ENCODE measurements at regions not wholly inside any gene's neighbourhood (a gene's known extent, or its start where the extent isn't known, plus 50 kb on each side); places are given as distances from the start of the nearest gene placed in this dataset.

- intact Hi-C loops (cut with micrococcal nuclease; ENCODE audit: unreplicated experiment) = no loop called here
- Histone ChIP-seq H3K9me3 (ENCODE audit: control insufficient read depth, insufficient read depth, low read depth, low read length) (no peaks in the 10 kb centered on the region), H3K4me3 (ENCODE audit: low read depth in 2 of 2, low read length in 2 of 2) (no peak overlapping the region), H3K4me1 (ENCODE audit: control insufficient read depth, insufficient read depth, low read length) (no peaks in the 10 kb centered on the region), H3K27me3 (ENCODE audit: control insufficient read depth, insufficient read depth, low read length) (no peaks in the 10 kb centered on the region), H3K27ac (ENCODE audit: low read length) (no peak overlapping the region), H3K36me3 (ENCODE audit: control insufficient read depth, insufficient read depth, low read length) (no peaks in the 10 kb centered on the region)
- ATAC-seq (no peak), DNase-seq (ENCODE audit: low read depth, low spot score) (no peak)
- TF ChIP-seq REST (IDR thresholded peaks at IDR 0.05; ENCODE audit: insufficient read depth in 1 of 2, low read depth in 2 of 2, low read length in 1 of 2) = no peak
- no peak for TF ChIP-seq TCF7L2 (IDR thresholded peaks at IDR 0.05; ENCODE audit: low read depth, low read length)
- TF ChIP-seq SIN3A (IDR thresholded peaks at IDR 0.05; ENCODE audit: borderline replicate concordance, insufficient read depth, low read depth, low read length) = no peak
- TF ChIP-seq CTCF (IDR thresholded peaks at IDR 0.05) = no peak
- no peak for TF ChIP-seq POLR2AphosphoS5 (IDR thresholded peaks at IDR 0.05; ENCODE audit: low read depth, low read length)
- in situ Hi-C loops (cut with HindIII; ENCODE audit: low pct_unique_long_range_greater_than_20kb, low sequenced_read_pairs) = no loop called here
- no TSS peak for BruUV-seq (replicated peaks)
- CTCF ChIA-PET = no interaction called here
- POLR2A ChIA-PET = no interaction called here
These were observed 492.0 kb upstream of the KIF2B start for GRCh38 chr17:53330756-53331155.

GRCh38 chr17:53321651-53322050 lies 501.1 kb upstream of the KIF2B start:
- in situ Hi-C loops (cut with HindIII; ENCODE audit: low pct_unique_long_range_greater_than_20kb, low sequenced_read_pairs) = no loop called here

More at GRCh38 chr17:53321651-53322050, 501.1 kb upstream of the KIF2B start:
- H3K4me3 ChIP-seq (ENCODE audit: low read depth in 2 of 2, low read length in 2 of 2) = no peak overlapping the region
- ChIA-PET CTCF (no interaction called here), POLR2A (no interaction called here)
- no peaks in the 10 kb centered on the region for H3K27me3 ChIP-seq (ENCODE audit: control insufficient read depth, insufficient read depth, low read length)
- H3K9me3 ChIP-seq (ENCODE audit: control insufficient read depth, insufficient read depth, low read depth, low read length) = peaks cover 7% of the 10 kb centered on the region; the same call in 1 of the 2 replicates
- no peak overlapping the region for H3K27ac ChIP-seq (ENCODE audit: low read length)
- ATAC-seq (no peak), DNase-seq (ENCODE audit: low read depth, low spot score) (no peak)
- intact Hi-C loops (cut with micrococcal nuclease; ENCODE audit: unreplicated experiment) = no loop called here
- H3K36me3 ChIP-seq (ENCODE audit: control insufficient read depth, insufficient read depth, low read length) = no peaks in the 10 kb centered on the region
- no TSS peak for BruUV-seq (replicated peaks)
- no peak for TF ChIP-seq REST (IDR thresholded peaks at IDR 0.05; ENCODE audit: insufficient read depth in 1 of 2, low read depth in 2 of 2, low read length in 1 of 2)
- TF ChIP-seq POLR2AphosphoS5 (IDR thresholded peaks at IDR 0.05; ENCODE audit: low read depth, low read length) = no peak
- no peak for TF ChIP-seq CTCF (IDR thresholded peaks at IDR 0.05)
- no peak for TF ChIP-seq TCF7L2 (IDR thresholded peaks at IDR 0.05; ENCODE audit: low read depth, low read length)
- no peak for TF ChIP-seq SIN3A (IDR thresholded peaks at IDR 0.05; ENCODE audit: borderline replicate concordance, insufficient read depth, low read depth, low read length)
- no peaks in the 10 kb centered on the region for H3K4me1 ChIP-seq (ENCODE audit: control insufficient read depth, insufficient read depth, low read length)

All from Panc1 (cell line).